ENCODE measurements at regions not wholly inside any gene's neighbourhood (a gene's known extent, or its start where the extent isn't known, plus 50 kb on each side); places are given as distances from the start of the nearest gene placed in this dataset.

DNA sequence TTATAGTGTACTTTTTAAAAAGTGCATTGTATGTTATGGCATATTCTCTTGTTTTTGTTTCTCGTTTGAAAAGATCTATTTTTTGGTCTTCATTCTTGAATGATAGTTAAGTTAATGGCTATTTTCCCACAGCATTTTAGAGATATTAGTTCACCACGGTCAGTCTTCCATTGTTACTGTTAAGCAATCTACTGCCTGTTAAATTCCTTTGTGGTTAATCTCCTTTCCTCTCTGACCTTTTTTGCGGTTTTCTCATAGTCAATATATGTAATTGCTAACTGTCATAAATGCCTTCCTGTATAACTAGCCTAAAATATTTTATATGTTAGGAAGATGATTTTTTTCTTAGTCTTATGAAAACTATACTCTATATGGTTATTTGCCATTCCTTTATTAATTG lies 250.8 kb upstream of the FBXL7 start (continued):
- TF ChIP-seq NRF1 (IDR thresholded peaks at IDR 0.05; ENCODE audit: low read depth, low read length): no peak
- TF ChIP-seq ZNF274 (IDR thresholded peaks at IDR 0.05; ENCODE audit: borderline replicate concordance, extremely low read depth, low read length): no peak
- TF ChIP-seq RNF2 (IDR thresholded peaks at IDR 0.05; ENCODE audit: borderline replicate concordance, low read depth, low read length, missing control alignments, poor library complexity, severe bottlenecking): no peak
- TF ChIP-seq SRF (IDR thresholded peaks at IDR 0.05; ENCODE audit: low read depth, low read length): no peak
- TF ChIP-seq, protein P1, sequence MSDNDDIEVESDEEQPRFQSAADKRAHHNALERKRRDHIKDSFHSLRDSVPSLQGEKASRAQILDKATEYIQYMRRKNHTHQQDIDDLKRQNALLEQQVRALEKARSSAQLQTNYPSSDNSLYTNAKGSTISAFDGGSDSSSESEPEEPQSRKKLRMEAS (IDR thresholded peaks at IDR 0.05): no peak
- no peak for TF ChIP-seq CREB1 (IDR thresholded peaks at IDR 0.05)
- TF ChIP-seq TCF12 (IDR thresholded peaks at IDR 0.05; ENCODE audit: low read depth, low read length): no peak
- no peak for TF ChIP-seq BCL11A (IDR thresholded peaks at IDR 0.05; ENCODE audit: low read depth in 2 of 2, low read length in 2 of 2)
- no peak for TF ChIP-seq CTBP2 (IDR thresholded peaks at IDR 0.05; ENCODE audit: borderline replicate concordance, insufficient read depth, insufficient read length, low read length)
- TF ChIP-seq GTF2F1 (IDR thresholded peaks at IDR 0.05; ENCODE audit: borderline replicate concordance, low read depth, low read length): no peak
- no peak for TF ChIP-seq KDM1A (IDR thresholded peaks at IDR 0.05; ENCODE audit: borderline replicate concordance, low read length)
- TF ChIP-seq SP4 (IDR thresholded peaks at IDR 0.05; ENCODE audit: low read length): no peak
- TF ChIP-seq BRCA1 (IDR thresholded peaks at IDR 0.05; ENCODE audit: low read depth, low read length): no peak
- TF ChIP-seq, protein P2, sequence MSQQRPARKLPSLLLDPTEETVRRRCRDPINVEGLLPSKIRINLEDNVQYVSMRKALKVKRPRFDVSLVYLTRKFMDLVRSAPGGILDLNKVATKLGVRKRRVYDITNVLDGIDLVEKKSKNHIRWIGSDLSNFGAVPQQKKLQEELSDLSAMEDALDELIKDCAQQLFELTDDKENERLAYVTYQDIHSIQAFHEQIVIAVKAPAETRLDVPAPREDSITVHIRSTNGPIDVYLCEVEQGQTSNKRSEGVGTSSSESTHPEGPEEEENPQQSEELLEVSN (IDR thresholded peaks at IDR 0.05): no peak
- TF ChIP-seq RXRA (IDR thresholded peaks at IDR 0.05; ENCODE audit: insufficient read depth, low read depth, low read length): no peak
- no peak for TF ChIP-seq EZH2 (IDR thresholded peaks at IDR 0.05; ENCODE audit: low read depth, low read length, severe bottlenecking)
- TF ChIP-seq, protein P3, sequence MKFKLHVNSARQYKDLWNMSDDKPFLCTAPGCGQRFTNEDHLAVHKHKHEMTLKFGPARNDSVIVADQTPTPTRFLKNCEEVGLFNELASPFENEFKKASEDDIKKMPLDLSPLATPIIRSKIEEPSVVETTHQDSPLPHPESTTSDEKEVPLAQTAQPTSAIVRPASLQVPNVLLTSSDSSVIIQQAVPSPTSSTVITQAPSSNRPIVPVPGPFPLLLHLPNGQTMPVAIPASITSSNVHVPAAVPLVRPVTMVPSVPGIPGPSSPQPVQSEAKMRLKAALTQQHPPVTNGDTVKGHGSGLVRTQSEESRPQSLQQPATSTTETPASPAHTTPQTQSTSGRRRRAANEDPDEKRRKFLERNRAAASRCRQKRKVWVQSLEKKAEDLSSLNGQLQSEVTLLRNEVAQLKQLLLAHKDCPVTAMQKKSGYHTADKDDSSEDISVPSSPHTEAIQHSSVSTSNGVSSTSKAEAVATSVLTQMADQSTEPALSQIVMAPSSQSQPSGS (IDR thresholded peaks at IDR 0.05; ENCODE audit: low read length): no peak

All from H1 (cell line).